ENCODE measurements at regions not wholly inside any gene's neighbourhood (a gene's known extent, or its start where the extent isn't known, plus 50 kb on each side); places are given as distances from the start of the nearest gene placed in this dataset.

- WGBS (ENCODE audit: insufficient coverage, insufficient replicate concordance, low lambda C conversion rate, missing lambda C conversion rate), result 7% methylated on average over 2 of the region's 2 CpGs
- Histone ChIP-seq H3K4me3 (no peak overlapping the region), H3K4me2 (ENCODE audit: control insufficient read depth, insufficient read depth) (no peak overlapping the region), H3K27ac (ENCODE audit: control insufficient read depth, insufficient read depth) (no peak overlapping the region), H2AFZ (ENCODE audit: control insufficient read depth, low read depth, low read length) (no peak overlapping the region), H3K9ac (ENCODE audit: control insufficient read depth, insufficient read depth, low read length) (no peak overlapping the region), H3K9me3 (replicated peaks; ENCODE audit: control insufficient read depth, insufficient read depth, low read length) (no peaks in the 10 kb centered on the region), H3K27me3 (replicated peaks in 1 of 2; ENCODE audit: control insufficient read depth in 2 of 2, insufficient read depth in 2 of 2, low read length in 1 of 2) (no peaks in the 10 kb centered on the region), H3K79me2 (ENCODE audit: control insufficient read depth, insufficient read depth, low read length) (no peaks in the 10 kb centered on the region), H3K4me1 (ENCODE audit: control insufficient read depth, insufficient read depth, low read length) (no peaks in the 10 kb centered on the region), H3K36me3 (ENCODE audit: control insufficient read depth in 2 of 2, insufficient read depth in 2 of 2, low read length in 1 of 2) (no peaks in the 10 kb centered on the region), H4K20me1 (ENCODE audit: control insufficient read depth, insufficient read depth) (no peaks in the 10 kb centered on the region)
- 0 out of 2 replicates have a peak, but pooled peaks have one; percentile 3 for TF ChIP-seq SPI1 (IDR thresholded peaks at IDR 0.05; ENCODE audit: borderline replicate concordance, insufficient read depth, low read depth, low read length)
- no peak for TF ChIP-seq HCFC1 (IDR thresholded peaks at IDR 0.05; ENCODE audit: low read length)
- BruUV-seq (replicated peaks), result no TSS peak
- ChIA-PET RAD21 (ENCODE audit: unreplicated experiment) (no interaction called here), CTCF (interaction anchor here (0.9 kb wide), 1 partner anchor 93 kb away, joined by 3 read pairs; no protein-coding TSS in a partner anchor), POLR2A (no interaction called here), SMC1A (ENCODE audit: uncharacterized antibody, unreplicated experiment) (no interaction called here)
- DNase-seq (ENCODE audit: low read depth, low spot score) (no peak), ATAC-seq (no peak), FAIRE-seq (no peak)
- in situ Hi-C loops (cut with MboI), result no loop called here
- intact Hi-C loops (cut with micrococcal nuclease; ENCODE audit: unreplicated experiment), result no loop called here
Measured at GRCh38 chr3:65251375-65251774, 563.6 kb upstream of the ADAMTS9 start.

- H3K9me3 ChIP-seq (replicated peaks; ENCODE audit: control insufficient read depth, insufficient read depth, low read length), result no peaks in the 10 kb centered on the region
- in situ Hi-C loops (cut with MboI), result no loop called here
- no peak for TF ChIP-seq RUNX3 (IDR thresholded peaks at IDR 0.05; ENCODE audit: low read length)
- TF ChIP-seq SPI1 (IDR thresholded peaks at IDR 0.05; ENCODE audit: borderline replicate concordance, insufficient read depth, low read depth, low read length), result no peak
- no peak for TF ChIP-seq ZNF207 (IDR thresholded peaks at IDR 0.05; ENCODE audit: borderline replicate concordance)
- TF ChIP-seq PKNOX1 (IDR thresholded peaks at IDR 0.05), result no peak
- TF ChIP-seq MAX (IDR thresholded peaks at IDR 0.05; ENCODE audit: low read depth, low read length), result no peak
- no peak for TF ChIP-seq ZNF384 (IDR thresholded peaks at IDR 0.05; ENCODE audit: borderline replicate concordance, low read depth, low read length)
- no peak for TF ChIP-seq SRF (IDR thresholded peaks at IDR 0.05; ENCODE audit: low read depth in 2 of 2, low read length in 2 of 2)
- no peak for TF ChIP-seq POLR2AphosphoS5 (IDR thresholded peaks at IDR 0.05; ENCODE audit: low read length)
- no peak for TF ChIP-seq ZZZ3 (IDR thresholded peaks at IDR 0.05; ENCODE audit: control insufficient read depth, insufficient read length, low read depth)
- TF ChIP-seq ZNF622 (IDR thresholded peaks at IDR 0.05), result no peak
- TF ChIP-seq E2F8 (IDR thresholded peaks at IDR 0.05; ENCODE audit: low read depth, partially characterized antibody), result no peak
- TF ChIP-seq CHD2 (IDR thresholded peaks at IDR 0.05; ENCODE audit: borderline replicate concordance, low read depth, low read length), result no peak
- no peak for TF ChIP-seq EGR1 (IDR thresholded peaks at IDR 0.05; ENCODE audit: borderline replicate concordance in 1 of 2, low read depth in 2 of 2, low read length in 2 of 2)
- no peak for TF ChIP-seq SUZ12 (IDR thresholded peaks at IDR 0.05; ENCODE audit: unreplicated experiment)
Measured at GRCh38 chr3:65246561-65246960, 558.8 kb upstream of the ADAMTS9 start.

More at GRCh38 chr3:65246561-65246960, 558.8 kb upstream of the ADAMTS9 start:
- 12% methylated on average over 6 of the region's 6 CpGs for WGBS (ENCODE audit: insufficient coverage, insufficient replicate concordance, low lambda C conversion rate, missing lambda C conversion rate)
- RAD21 ChIA-PET (ENCODE audit: unreplicated experiment), result no interaction called here
- Histone ChIP-seq H3K27ac (ENCODE audit: control insufficient read depth, insufficient read depth) (no peak overlapping the region), H3K36me3 (ENCODE audit: control insufficient read depth in 2 of 2, insufficient read depth in 2 of 2, low read length in 1 of 2) (no peaks in the 10 kb centered on the region), H2AFZ (ENCODE audit: control insufficient read depth, low read depth, low read length) (no peak overlapping the region), H3K4me2 (ENCODE audit: control insufficient read depth, insufficient read depth) (no peak overlapping the region), H3K9ac (ENCODE audit: control insufficient read depth, insufficient read depth, low read length) (no peak overlapping the region), H3K4me1 (ENCODE audit: control insufficient read depth, insufficient read depth, low read length) (no peaks in the 10 kb centered on the region), H3K4me3 (no peak overlapping the region), H3K79me2 (ENCODE audit: control insufficient read depth, insufficient read depth, low read length) (no peaks in the 10 kb centered on the region), H3K27me3 (replicated peaks in 1 of 2; ENCODE audit: control insufficient read depth in 2 of 2, insufficient read depth in 2 of 2, low read length in 1 of 2) (no peaks in the 10 kb centered on the region), H4K20me1 (ENCODE audit: control insufficient read depth, insufficient read depth) (no peaks in the 10 kb centered on the region)
- CTCF ChIA-PET, result interaction anchor here (1.3 kb wide), 1 partner anchor 716 kb away, joined by 4 read pairs; no protein-coding TSS in a partner anchor
- FAIRE-seq (no peak), ATAC-seq (no peak), DNase-seq (ENCODE audit: low read depth, low spot score) (no peak)
- SMC1A ChIA-PET (ENCODE audit: uncharacterized antibody, unreplicated experiment), result no interaction called here
- no TSS peak for BruUV-seq (replicated peaks)
- intact Hi-C loops (cut with micrococcal nuclease; ENCODE audit: unreplicated experiment), result no loop called here
- POLR2A ChIA-PET, result no interaction called here

Measured in GM12878 (cell line).